GM19239 (cell line): ENCODE measurements at regions not wholly inside any gene's neighbourhood (a gene's known extent, or its start where the extent isn't known, plus 50 kb on each side); places are given as distances from the start of the nearest gene placed in this dataset.

Experiments
- DNase-seq: peaks from one replicate; pipeline ENCODE4 v3.0.0; 2011; ENCODE audit warnings: low spot score; ENCODE audit not compliant: insufficient read length
- FAIRE-seq: peaks from 2 replicates; lab custom pipeline; 2011; peaks lifted over from hg19 to GRCh38; lab: Jason Lieb, UNC

- no peak for DNase-seq
- no peak for FAIRE-seq
Observed at GRCh38 chr12:42982828-42983227, 393.3 kb upstream of the PRICKLE1 start.

GRCh38 chr12:42981379-42981778, 391.8 kb upstream of the PRICKLE1 start:
- no peak for DNase-seq
- FAIRE-seq, result no peak

- no peak for DNase-seq
Observed at GRCh38 chr12:42980441-42980840, 390.9 kb upstream of the PRICKLE1 start.

GRCh38 chr12:42979746-42980145, 390.2 kb upstream of the PRICKLE1 start:
- FAIRE-seq, result no peak

More at GRCh38 chr12:42980441-42980840, 390.9 kb upstream of the PRICKLE1 start:
- FAIRE-seq, result no peak

GRCh38 chr12:42978708-42979107, 389.2 kb upstream of the PRICKLE1 start:
- no peak for DNase-seq
- no peak for FAIRE-seq

More at GRCh38 chr12:42979746-42980145, 390.2 kb upstream of the PRICKLE1 start:
- DNase-seq, result no peak

- DNase-seq (no peak), FAIRE-seq (no peak)
Observed at GRCh38 chr12:42977451-42978230, 388.1 kb upstream of the PRICKLE1 start.

- DNase-seq (no peak), FAIRE-seq (no peak)
Observed at GRCh38 chr12:42976620-42977019, 387.1 kb upstream of the PRICKLE1 start.

- no peak for DNase-seq
- FAIRE-seq, result no peak
Observed at GRCh38 chr12:42976122-42976521, 386.6 kb upstream of the PRICKLE1 start.

GRCh38 chr12:42969355-42969754, 379.8 kb upstream of the PRICKLE1 start:
- FAIRE-seq (no peak), DNase-seq (no peak)

- DNase-seq, result no peak
- FAIRE-seq, result no peak
Observed at GRCh38 chr12:42968426-42968825, 378.9 kb upstream of the PRICKLE1 start.

- DNase-seq (no peak), FAIRE-seq (no peak)
Observed at GRCh38 chr12:42967850-42968249, 378.3 kb upstream of the PRICKLE1 start.

GRCh38 chr12:42963988-42964387, 374.4 kb upstream of the PRICKLE1 start:
- no peak for FAIRE-seq
- DNase-seq, result no peak

GRCh38 chr12:42962384-42962783, 372.8 kb upstream of the PRICKLE1 start:
- no peak for DNase-seq
- FAIRE-seq, result no peak

GRCh38 chr12:42961395-42961794, 371.8 kb upstream of the PRICKLE1 start:
- no peak for DNase-seq
- FAIRE-seq, result no peak

- DNase-seq (no peak), FAIRE-seq (no peak)
Observed at GRCh38 chr12:42960087-42960527, 370.6 kb upstream of the PRICKLE1 start.

GRCh38 chr12:42958291-42958674, 368.7 kb upstream of the PRICKLE1 start:
- FAIRE-seq, result no peak
- DNase-seq, result no peak

GRCh38 chr12:42957561-42958290, 368.2 kb upstream of the PRICKLE1 start:
- no peak for FAIRE-seq
- DNase-seq, result no peak

GRCh38 chr12:42957136-42957535, 367.6 kb upstream of the PRICKLE1 start:
- FAIRE-seq, result no peak
- DNase-seq, result no peak

GRCh38 chr12:42953021-42953420, 363.5 kb upstream of the PRICKLE1 start:
- FAIRE-seq (no peak), DNase-seq (no peak)

- FAIRE-seq, result no peak
- no peak for DNase-seq
Observed at GRCh38 chr12:42946871-42947381, 357.4 kb upstream of the PRICKLE1 start.

GRCh38 chr12:42945927-42946326, 356.4 kb upstream of the PRICKLE1 start:
- DNase-seq (no peak), FAIRE-seq (no peak)
